IMR-90 (cell line): ENCODE measurements at regions not wholly inside any gene's neighbourhood (a gene's known extent, or its start where the extent isn't known, plus 50 kb on each side); places are given as distances from the start of the nearest gene placed in this dataset.
"Not testable (repeated sequence)": the region's sequence is repeated elsewhere in the genome, so short reads cannot be mapped to it uniquely, and the experiment has no call there.

Experiments used
- ATAC-seq: fragments of 200-7000 bp; cut with Tn5 transposase; 2 replicates; pipeline ENCODE4 v1.9.1; 2020; ENCODE audit warnings: low read depth, mild to moderate bottlenecking, moderate library complexity
- BruUV-seq: library from RNA; stranded (reverse); fragments of 400-500 nt; replicated peaks from 2 replicates; lab custom pipeline; 2021; lab: Mats Ljungman, UMichigan
- CTCF ChIA-PET: fragments of 300-600 bp; formaldehyde crosslinking; extraction: SDS; loops from one replicate; lab custom pipeline; 2021; ENCODE audit warnings: antibody characterized with exemption; lab: Yijun Ruan, JAX
- POLR2A ChIA-PET: fragments of 300-600 bp; sonication (Branson Sonifier 250); formaldehyde crosslinking; loops from one replicate; lab custom pipeline; 2022; ENCODE audit warnings: antibody characterized with exemption; ENCODE audit not compliant: unreplicated experiment; lab: Charles Lee
- DNase-seq: peaks from one replicate; pipeline ENCODE4 v3.0.0; 2013
- H2AFZ ChIP-seq: replicated peaks from 2 replicates; pipeline ENCODE3; 2013; ENCODE audit warnings: low read length, mild to moderate bottlenecking; ENCODE audit not compliant: poor library complexity
- H2AK5ac ChIP-seq: 2 replicates; pipeline ENCODE4 v1.6.1; 2013; ENCODE audit warnings: low read depth, low read length, inconsistent platforms
- H2AK9ac ChIP-seq: replicated peaks from 2 replicates; pipeline ENCODE3; 2013; ENCODE audit warnings: mild to moderate bottlenecking, low read depth, low read length, moderate library complexity; ENCODE audit not compliant: poor library complexity
- H2BK120ac ChIP-seq: 2 replicates; pipeline ENCODE4 v1.6.1; 2013; ENCODE audit warnings: low read depth, low read length, inconsistent platforms
- H2BK15ac ChIP-seq: 3 replicates; pipeline ENCODE4 v1.6.1; 2013; ENCODE audit warnings: low read depth, low read length, inconsistent platforms
- H2BK20ac ChIP-seq: 2 replicates; pipeline ENCODE4 v1.6.1; 2013; ENCODE audit warnings: low read depth, mild to moderate bottlenecking, inconsistent platforms, low read length, moderate library complexity
- H2BK5ac ChIP-seq: 2 replicates; pipeline ENCODE4 v1.6.1; 2013; ENCODE audit warnings: mild to moderate bottlenecking, low read depth, low read length, inconsistent platforms; ENCODE audit not compliant: poor library complexity, severe bottlenecking
- H3K14ac ChIP-seq: replicated peaks from 2 replicates; pipeline ENCODE4 v1.6.1; 2013; ENCODE audit warnings: low read depth, low read length, inconsistent platforms
- H3K18ac ChIP-seq: 2 replicates; pipeline ENCODE4 v1.6.1; 2013; ENCODE audit warnings: low read depth, low read length, control low read depth
- H3K23ac ChIP-seq: 2 replicates; pipeline ENCODE4 v1.6.1; 2013; ENCODE audit warnings: low read depth, low read length, inconsistent platforms
- H3K27ac ChIP-seq: 2 replicates; pipeline ENCODE4 v1.5.1; 2013; ENCODE audit warnings: mild to moderate bottlenecking, control low read depth, low read length; ENCODE audit not compliant: insufficient read depth
- H3K27me3 ChIP-seq: 2 replicates; pipeline ENCODE4 v1.6.1; 2013; ENCODE audit warnings: low read length; ENCODE audit not compliant: control insufficient read depth, insufficient read depth
- H3K36me3 ChIP-seq: 2 replicates; pipeline ENCODE4 v1.6.1; 2013; ENCODE audit warnings: low read length, mixed read lengths; ENCODE audit not compliant: control insufficient read depth, insufficient read depth
- H3K4ac ChIP-seq: 2 replicates; pipeline ENCODE4 v1.6.1; 2013; ENCODE audit warnings: low read depth, low read length, inconsistent platforms
- H3K4me1 ChIP-seq: 2 replicates; pipeline ENCODE4 v1.6.1; 2013; ENCODE audit warnings: low read length, mixed read lengths; ENCODE audit not compliant: control insufficient read depth, insufficient read depth
- H3K4me2 ChIP-seq: 2 replicates; pipeline ENCODE4 v1.6.1; 2013; ENCODE audit warnings: low read depth, mild to moderate bottlenecking, control low read depth, low read length, moderate library complexity
- H3K4me3 ChIP-seq: 2 replicates; pipeline ENCODE4 v1.5.1; 2013; ENCODE audit warnings: low read depth, mild to moderate bottlenecking, control low read depth, low read length, moderate library complexity; ENCODE audit not compliant: insufficient read depth
- H3K56ac ChIP-seq: 2 replicates; pipeline ENCODE4 v1.6.1; 2013; ENCODE audit warnings: low read length, inconsistent platforms; ENCODE audit not compliant: insufficient read depth; ENCODE audit errors: extremely low read depth
- H3K79me1 ChIP-seq, 2 experiments: 2 replicates each; pipeline ENCODE4 v1.6.1; 2013; ENCODE audit warnings: low read length in 2 of 2, inconsistent platforms in 1 of 2, low read depth in 1 of 2
- H3K9ac ChIP-seq: 2 replicates; pipeline ENCODE4 v1.6.1; 2013; ENCODE audit warnings: low read depth, low read length, control low read depth
- H3K9me1 ChIP-seq: 2 replicates; pipeline ENCODE4 v1.6.1; 2013; ENCODE audit warnings: low read length, inconsistent platforms; ENCODE audit not compliant: insufficient read depth
- H3K9me3 ChIP-seq: 2 replicates; pipeline ENCODE4 v1.6.1; 2013; ENCODE audit warnings: low read length; ENCODE audit not compliant: control insufficient read depth, insufficient read depth
- H4K20me1 ChIP-seq: 2 replicates; pipeline ENCODE4 v1.6.1; 2013; ENCODE audit warnings: low read length, inconsistent platforms; ENCODE audit not compliant: insufficient read depth
- H4K5ac ChIP-seq: 2 replicates; pipeline ENCODE4 v1.6.1; 2013; ENCODE audit warnings: mild to moderate bottlenecking, low read depth, low read length, control low read depth
- H4K8ac ChIP-seq, 2 experiments: 2 replicates each; pipeline ENCODE4 v1.6.1; 2013; ENCODE audit warnings: low read depth in 2 of 2, low read length in 2 of 2, control low read depth in 1 of 2, inconsistent platforms in 1 of 2
- H4K91ac ChIP-seq: 2 replicates; pipeline ENCODE4 v1.6.1; 2013; ENCODE audit warnings: low read depth, low read length, inconsistent platforms; ENCODE audit not compliant: insufficient read depth
- WGBS, 2 experiments: methylation state at CpG; one replicate each; pipeline versions ENCODE4 v1.1.5 to v1.1.7; 2013; ENCODE audit warnings: missing lambda C conversion rate in 2 of 2; ENCODE audit not compliant: insufficient read length in 1 of 2; ENCODE audit errors: extremely low coverage in 2 of 2; 5-methylcytosine and 5-hydroxymethylcytosine counted together
- dilution Hi-C: fragments of 300-500 bp; cut with HindIII; formaldehyde crosslinking; loops from one replicate; pipeline ENCODE4 v1.14.3; 2018; ENCODE audit warnings: low sequenced_read_pairs; ENCODE audit not compliant: unreplicated experiment
- in situ Hi-C: fragments of 300-500 bp; cut with MboI; formaldehyde crosslinking; loops from 3 replicates; pipeline ENCODE4 v1.14.3; 2019; ENCODE audit warnings: low sequenced_read_pairs, inconsistent platforms, mixed read lengths
- intact Hi-C: fragments of 100-400 bp; cut with micrococcal nuclease; formaldehyde crosslinking; loops from 2 replicates; pipeline ENCODE4 v1.10.0; 2022

- H3K56ac ChIP-seq, H3K9me3 ChIP-seq, H2BK20ac ChIP-seq, DNase-seq, H2AFZ ChIP-seq, H4K20me1 ChIP-seq, H2AK9ac ChIP-seq, H3K23ac ChIP-seq, H3K4me3 ChIP-seq, H2BK15ac ChIP-seq, intact Hi-C loops, H3K18ac ChIP-seq, H2AK5ac ChIP-seq, H4K5ac ChIP-seq, H3K27ac ChIP-seq, H3K79me1 ChIP-seq, H4K8ac ChIP-seq, H3K4me2 ChIP-seq, H3K36me3 ChIP-seq, H3K4me1 ChIP-seq, H2BK5ac ChIP-seq, BruUV-seq, in situ Hi-C loops, H3K9ac ChIP-seq, ATAC-seq, CTCF ChIA-PET, H3K14ac ChIP-seq, H3K9me1 ChIP-seq, H4K91ac ChIP-seq, POLR2A ChIA-PET, H2BK120ac ChIP-seq, H3K27me3 ChIP-seq, H3K4ac ChIP-seq, dilution Hi-C loops: not testable (repeated sequence)
- no CpG with 5 or more reads among the region's 25 CpGs for WGBS, 2 experiments
These were observed 3988.1 kb upstream of the TPTE start for GRCh38 chr21:6533261-6533660.

GRCh38 chr21:6538320-6538719, 3983.1 kb upstream of the TPTE start:
- H2BK15ac ChIP-seq, H3K23ac ChIP-seq, dilution Hi-C loops, H2BK5ac ChIP-seq, H3K14ac ChIP-seq, POLR2A ChIA-PET, H3K4me1 ChIP-seq, H3K79me1 ChIP-seq, H3K18ac ChIP-seq, H2AK5ac ChIP-seq, H3K9me1 ChIP-seq, H3K36me3 ChIP-seq, H3K27ac ChIP-seq, H3K4ac ChIP-seq, H4K20me1 ChIP-seq, ATAC-seq, in situ Hi-C loops, H3K9me3 ChIP-seq, H2BK120ac ChIP-seq, H4K5ac ChIP-seq, H3K56ac ChIP-seq, H3K4me3 ChIP-seq, H3K4me2 ChIP-seq, H4K91ac ChIP-seq, BruUV-seq, H3K27me3 ChIP-seq, CTCF ChIA-PET, H2AK9ac ChIP-seq, intact Hi-C loops, DNase-seq, H2BK20ac ChIP-seq, H2AFZ ChIP-seq, H3K9ac ChIP-seq, H4K8ac ChIP-seq: not testable (repeated sequence)
- WGBS, 2 experiments, result no CpG with 5 or more reads among the region's 12 CpGs
